Breast epithelium (tissue), 4 donors: ENCODE measurements at regions not wholly inside any gene's neighbourhood (a gene's known extent, or its start where the extent isn't known, plus 50 kb on each side); places are given as distances from the start of the nearest gene placed in this dataset.
A peak's percentile ranks its signal among the peaks of the same experiment; 100 is the strongest.

Experiments
- DNase-seq, 2 donors: peaks; one replicate each; pipeline ENCODE4 v3.0.0-alpha.2; 2019; ENCODE audit warnings: low spot score in 2 of 2
- H3K27ac ChIP-seq, 2 donors: fragments of 200-600 bp; sonication (generic) in 1 of 2; one replicate each; pipeline ENCODE4 v1.5.1; 2016 to 2019; ENCODE audit warnings: mild to moderate bottlenecking in 1 of 2
- H3K27me3 ChIP-seq, 2 donors: fragments of 200-600 bp; sonication (generic) in 1 of 2; one replicate each; pipeline versions ENCODE4 v1.5.1 to v1.6.0; 2017 to 2019; ENCODE audit warnings: control low read depth in 1 of 2, mild to moderate bottlenecking in 1 of 2
- H3K36me3 ChIP-seq: fragments of 200-600 bp; one replicate; pipeline ENCODE4 v1.5.1; 2019
- H3K4me1 ChIP-seq, 2 donors: fragments of 200-600 bp; sonication (generic); one replicate each; pipeline ENCODE4 v1.5.1; 2016 to 2019; ENCODE audit warnings: control low read depth in 1 of 2
- H3K4me3 ChIP-seq, 3 donors: fragments of 200-600 bp; sonication (generic); 1 replicate in 2 of 3; 2 replicates in 1 of 3; pipeline ENCODE4 v1.5.1; 2016 to 2019; ENCODE audit warnings: mild to moderate bottlenecking in 3 of 3, moderate library complexity in 2 of 3
- H3K9me3 ChIP-seq, 2 donors: fragments of 200-600 bp; sonication (generic) in 1 of 2; one replicate each; pipeline ENCODE4 v1.5.1; 2016 to 2019; ENCODE audit warnings: control low read depth in 1 of 2
- POLR2A ChIP-seq: fragments of 450-650 bp; IDR thresholded peaks from one replicate; pipeline ENCODE4 v1.6.1; 2016; ENCODE audit warnings: antibody characterized with exemption, mild to moderate bottlenecking, moderate library complexity
- POLR2AphosphoS5 ChIP-seq, 3 donors: sonication (generic); formaldehyde crosslinking; IDR thresholded peaks; one replicate each; pipeline ENCODE4 v1.6.1; 2017; ENCODE audit warnings: antibody characterized with exemption in 3 of 3
- intact Hi-C: fragments of 100-400 bp; cut with DNase I; formaldehyde crosslinking; loops from one replicate; pipeline ENCODE4 v1.15.1; 2023; ENCODE audit warnings: low total_unique reads
- TF ChIP-seq, protein P1 (sequence below), 3 donors: fragments of 450-650 bp; IDR thresholded peaks; one replicate each; pipeline ENCODE4 v1.5.1; 2016 to 2017; ENCODE audit warnings: antibody characterized with exemption in 3 of 3, mild to moderate bottlenecking in 3 of 3, moderate library complexity in 3 of 3

DNA sequence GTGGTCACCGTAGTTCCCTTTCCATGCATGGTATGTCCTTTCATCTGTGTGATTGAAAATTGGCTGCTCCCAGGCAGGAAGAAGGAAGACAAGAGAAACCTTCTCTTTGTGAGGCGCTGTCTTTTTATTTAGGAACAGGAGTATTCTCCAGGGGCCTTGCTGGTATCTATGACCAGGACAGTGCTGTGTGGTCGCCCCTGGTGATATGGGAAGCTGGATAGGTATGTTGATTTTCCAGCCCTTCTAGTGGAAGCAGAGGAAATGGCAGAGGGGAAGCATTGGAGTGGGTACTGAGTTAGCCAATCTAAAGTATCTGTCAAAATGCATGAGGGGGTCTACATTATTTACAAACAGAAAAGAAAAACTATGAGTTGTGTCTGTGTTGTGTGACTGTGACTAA, 226.6 kb downstream of the MTX2 start:
- intact Hi-C loops, result no loop called here
- Histone ChIP-seq H3K27ac (peak overlapping the region in 1 of 2 donors; percentile 29), H3K36me3 (no peaks in the 10 kb centered on the region), H3K9me3 (no peaks in the 10 kb centered on the region), H3K4me1 (peaks cover 5 to 7% of the 10 kb centered on the region in 2 donors), H3K27me3 (no peaks in the 10 kb centered on the region), H3K4me3 (no peak overlapping the region)
- TF ChIP-seq POLR2A, result no peak
- no peak for TF ChIP-seq POLR2AphosphoS5 (IDR thresholded peaks at IDR 0.05)
- TF ChIP-seq, protein P1, sequence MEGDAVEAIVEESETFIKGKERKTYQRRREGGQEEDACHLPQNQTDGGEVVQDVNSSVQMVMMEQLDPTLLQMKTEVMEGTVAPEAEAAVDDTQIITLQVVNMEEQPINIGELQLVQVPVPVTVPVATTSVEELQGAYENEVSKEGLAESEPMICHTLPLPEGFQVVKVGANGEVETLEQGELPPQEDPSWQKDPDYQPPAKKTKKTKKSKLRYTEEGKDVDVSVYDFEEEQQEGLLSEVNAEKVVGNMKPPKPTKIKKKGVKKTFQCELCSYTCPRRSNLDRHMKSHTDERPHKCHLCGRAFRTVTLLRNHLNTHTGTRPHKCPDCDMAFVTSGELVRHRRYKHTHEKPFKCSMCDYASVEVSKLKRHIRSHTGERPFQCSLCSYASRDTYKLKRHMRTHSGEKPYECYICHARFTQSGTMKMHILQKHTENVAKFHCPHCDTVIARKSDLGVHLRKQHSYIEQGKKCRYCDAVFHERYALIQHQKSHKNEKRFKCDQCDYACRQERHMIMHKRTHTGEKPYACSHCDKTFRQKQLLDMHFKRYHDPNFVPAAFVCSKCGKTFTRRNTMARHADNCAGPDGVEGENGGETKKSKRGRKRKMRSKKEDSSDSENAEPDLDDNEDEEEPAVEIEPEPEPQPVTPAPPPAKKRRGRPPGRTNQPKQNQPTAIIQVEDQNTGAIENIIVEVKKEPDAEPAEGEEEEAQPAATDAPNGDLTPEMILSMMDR (IDR thresholded peaks at IDR 0.05), result no peak
- DNase-seq, result no peak

DNA sequence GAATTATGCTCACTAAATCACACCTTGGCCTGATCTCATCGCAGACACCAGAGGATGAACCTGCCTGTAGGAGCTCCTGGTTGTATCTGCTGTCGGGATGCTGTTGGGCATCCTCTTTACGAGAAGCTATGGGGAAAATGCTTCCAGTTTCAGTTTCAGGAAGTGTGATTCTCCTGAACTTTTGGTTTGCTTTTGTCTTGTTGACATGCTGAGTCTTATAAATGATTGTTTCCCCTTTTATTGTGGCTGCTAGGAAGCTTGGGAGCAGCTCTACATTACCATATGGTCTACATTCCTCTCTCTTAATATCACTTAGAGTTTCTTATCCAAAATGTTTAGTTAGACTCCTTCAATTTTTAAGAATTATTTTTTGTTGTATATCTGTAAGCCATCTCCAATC, 227.5 kb downstream of the MTX2 start:
- Histone ChIP-seq H3K4me1 (peaks cover 5 to 7% of the 10 kb centered on the region in 2 donors), H3K27me3 (no peaks in the 10 kb centered on the region), H3K36me3 (no peaks in the 10 kb centered on the region), H3K9me3 (no peaks in the 10 kb centered on the region), H3K4me3 (peak overlapping the region in 1 of 3 donors; percentile 24), H3K27ac (no peak overlapping the region)
- TF ChIP-seq, protein P1 (IDR thresholded peaks at IDR 0.05), result no peak
- TF ChIP-seq POLR2A (no peak), POLR2AphosphoS5 (IDR thresholded peaks at IDR 0.05) (no peak)
- intact Hi-C loops, result no loop called here
- DNase-seq, result no peak

GRCh38 chr2:176500901-176501300, 231.7 kb downstream of the MTX2 start:
- Histone ChIP-seq H3K4me1 (no peaks in the 10 kb centered on the region), H3K27me3 (no peaks in the 10 kb centered on the region), H3K9me3 (no peaks in the 10 kb centered on the region), H3K4me3 (no peak overlapping the region), H3K36me3 (no peaks in the 10 kb centered on the region), H3K27ac (no peak overlapping the region)
- DNase-seq, result no peak
- intact Hi-C loops, result no loop called here
- TF ChIP-seq POLR2A (no peak), POLR2AphosphoS5 (IDR thresholded peaks at IDR 0.05) (no peak)
- TF ChIP-seq, protein P1 (IDR thresholded peaks at IDR 0.05), result no peak

- Histone ChIP-seq H3K27me3 (no peaks in the 10 kb centered on the region), H3K4me1 (no peaks in the 10 kb centered on the region), H3K4me3 (no peak overlapping the region), H3K27ac (peak overlapping the region in 1 of 2 donors; percentile 55), H3K9me3 (no peaks in the 10 kb centered on the region), H3K36me3 (no peaks in the 10 kb centered on the region)
- DNase-seq, result no peak
- intact Hi-C loops, result no loop called here
- TF ChIP-seq POLR2AphosphoS5 (IDR thresholded peaks at IDR 0.05) (no peak), POLR2A (no peak)
- TF ChIP-seq, protein P1 (IDR thresholded peaks at IDR 0.05), result no peak
These were observed 232.4 kb downstream of the MTX2 start for GRCh38 chr2:176501617-176502016.

- intact Hi-C loops, result no loop called here
- TF ChIP-seq POLR2AphosphoS5 (IDR thresholded peaks at IDR 0.05) (no peak), POLR2A (no peak)
- TF ChIP-seq, protein P1 (IDR thresholded peaks at IDR 0.05), result no peak
- no peak for DNase-seq
- no peak overlapping the region for H3K27ac ChIP-seq
- H3K4me1 ChIP-seq, result no peaks in the 10 kb centered on the region
- H3K9me3 ChIP-seq, result no peaks in the 10 kb centered on the region
- H3K27me3 ChIP-seq, result no peaks in the 10 kb centered on the region
- H3K4me3 ChIP-seq, result no peak overlapping the region
- no peaks in the 10 kb centered on the region for H3K36me3 ChIP-seq
These were observed 233.4 kb downstream of the MTX2 start for GRCh38 chr2:176502619-176503018.
